ENCODE measurements at regions not wholly inside any gene's neighbourhood (a gene's known extent, or its start where the extent isn't known, plus 50 kb on each side); places are given as distances from the start of the nearest gene placed in this dataset.

- H3K27me3 Mint-ChIP-seq (ENCODE audit: low read depth) = no peaks in the 10 kb centered on the region
- Histone ChIP-seq H3K56ac (ENCODE audit: insufficient read length, low read depth, low read length) (no peak overlapping the region), H3K18ac (ENCODE audit: insufficient read length, low read depth, low read length) (no peak overlapping the region), H3K79me2 (ENCODE audit: insufficient read depth, low read length) (no peaks in the 10 kb centered on the region), H3K9me3 (ENCODE audit: control insufficient read depth, low read depth, low read length) (no peaks in the 10 kb centered on the region), H3K27ac (ENCODE audit: insufficient read length, low read depth, low read length) (no peak overlapping the region), H4K20me1 (ENCODE audit: control insufficient read depth, insufficient read depth, insufficient read length) (no peaks in the 10 kb centered on the region), H2BK120ac (ENCODE audit: low read depth, low read length, poor library complexity, severe bottlenecking) (no peak overlapping the region), H2BK15ac (ENCODE audit: low read depth, low read length) (no peak overlapping the region), H3K23ac (ENCODE audit: insufficient read length, low read depth, low read length) (no peak overlapping the region), H2AK5ac (ENCODE audit: insufficient read length, low read length) (no peak overlapping the region), H4K91ac (ENCODE audit: insufficient read length, low read depth, low read length) (no peak overlapping the region), H3K27me3 (ENCODE audit: insufficient read depth, low read length) (no peaks in the 10 kb centered on the region), H3K4me1 (ENCODE audit: insufficient read depth, low read length) (no peaks in the 10 kb centered on the region), H4K8ac (replicated peaks; ENCODE audit: insufficient read length, low read depth, low read length) (no peak overlapping the region), H3K79me1 (ENCODE audit: insufficient read depth, low read depth, low read length, poor library complexity, severe bottlenecking) (no peaks in the 10 kb centered on the region), H2BK12ac (ENCODE audit: insufficient read length, low read depth, low read length) (no peak overlapping the region), H3K4me2 (ENCODE audit: insufficient read depth, insufficient read length, low read length) (no peak overlapping the region), H3K14ac (ENCODE audit: insufficient read depth, low read length) (no peak overlapping the region), H2BK20ac (ENCODE audit: low read depth, low read length, poor library complexity, severe bottlenecking) (no peak overlapping the region), H3K4ac (ENCODE audit: low read depth, low read length) (no peak overlapping the region), H4K5ac (ENCODE audit: insufficient read length, low read depth, low read length) (no peak overlapping the region), H3T11ph (ENCODE audit: low read length) (no peak overlapping the region), H3K23me2 (ENCODE audit: insufficient read length, low read depth, low read length, poor library complexity, severe bottlenecking) (no peaks in the 10 kb centered on the region), H2BK5ac (ENCODE audit: insufficient read length, low read length) (no peak overlapping the region), H3K9ac (ENCODE audit: extremely low read depth, insufficient read length, low read length) (no peak overlapping the region), H2AFZ (ENCODE audit: low read length) (no peak overlapping the region)
- no peak overlapping the region for H3K27ac Mint-ChIP-seq
- no peak for DNase-seq
- H3K9me3 Mint-ChIP-seq = no peaks in the 10 kb centered on the region
- no CpG with 5 or more reads among the region's 4 CpGs for WGBS (ENCODE audit: extremely low coverage, insufficient read length, low lambda C conversion rate)
- no peaks in the 10 kb centered on the region for H3K36me3 Mint-ChIP-seq (ENCODE audit: insufficient read depth in 1 of 3, low read depth in 3 of 3)
- H3K4me1 Mint-ChIP-seq = peaks cover 0 to 4% of the 10 kb centered on the region in 2 experiments; a peak in 1 of 4 replicates
- TF ChIP-seq CTCF (conservative IDR thresholded peaks at IDR 0.05) = no peak
- H3K4me3 Mint-ChIP-seq = no peak overlapping the region
Observed at GRCh38 chr6:121771937-121772720, 336.7 kb downstream of the GJA1 start.

Measured in H9 (cell line).